Neural progenitor cell (in vitro differentiated cells): ENCODE measurements at regions not wholly inside any gene's neighbourhood (a gene's known extent, or its start where the extent isn't known, plus 50 kb on each side); places are given as distances from the start of the nearest gene placed in this dataset.
"Not testable (repeated sequence)": the region's sequence is repeated elsewhere in the genome, so short reads cannot be mapped to it uniquely, and the experiment has no call there.

Experiments used
- DNase-seq: peaks from one replicate; pipeline ENCODE4 v3.0.0-alpha.2; 2016; ENCODE audit warnings: low spot score
- H2AFZ ChIP-seq: fragments of 200-600 bp; sonication (generic); replicated peaks from 2 replicates; pipeline ENCODE4 v1.6.1; 2016; ENCODE audit warnings: antibody characterized with exemption
- H3F3A ChIP-seq: fragments of 200-600 bp; sonication (generic); 2 replicates; pipeline ENCODE4 v1.6.1; 2016; ENCODE audit warnings: antibody characterized with exemption, low read depth
- H3K27ac ChIP-seq: fragments of 200-600 bp; sonication (generic); 2 replicates; pipeline ENCODE4 v1.5.1; 2016; ENCODE audit warnings: mild to moderate bottlenecking
- H3K27me3 ChIP-seq: fragments of 200-600 bp; sonication (generic); 2 replicates; pipeline ENCODE4 v1.6.1; 2016; ENCODE audit warnings: mild to moderate bottlenecking, moderate library complexity
- H3K36me3 ChIP-seq: fragments of 200-600 bp; sonication (generic); 2 replicates; pipeline ENCODE4 v1.5.1; 2016
- H3K4me1 ChIP-seq: fragments of 200-600 bp; sonication (generic); 2 replicates; pipeline ENCODE4 v1.6.1; 2016; ENCODE audit warnings: mixed run types
- H3K4me2 ChIP-seq: fragments of 200-600 bp; sonication (generic); 2 replicates; pipeline ENCODE4 v1.6.1; 2016
- H3K4me3 ChIP-seq: fragments of 200-600 bp; sonication (generic); 2 replicates; pipeline ENCODE4 v1.5.1; 2016
- H3K79me2 ChIP-seq: fragments of 200-600 bp; sonication (generic); 2 replicates; pipeline ENCODE4 v1.6.1; 2016; ENCODE audit warnings: low read depth
- H3K9ac ChIP-seq: fragments of 200-600 bp; sonication (generic); 2 replicates; pipeline ENCODE4 v1.6.1; 2016
- H3K9me3 ChIP-seq: fragments of 200-600 bp; sonication (generic); 2 replicates; pipeline ENCODE4 v1.5.1; 2016; ENCODE audit warnings: low read depth
- H4K20me1 ChIP-seq: fragments of 200-600 bp; sonication (generic); 2 replicates; pipeline ENCODE4 v1.6.1; 2016; ENCODE audit warnings: low read depth
- H3K27ac Mint-ChIP-seq: 3 replicates; pipeline ENCODE4 v1.8.0; 2021; ENCODE audit warnings: mixed read lengths
- H3K27me3 Mint-ChIP-seq: 2 replicates; pipeline ENCODE4 v1.8.0; 2022; ENCODE audit warnings: low read depth, mild to moderate bottlenecking, inconsistent platforms, moderate library complexity, mixed read lengths; ENCODE audit not compliant: insufficient read depth
- H3K36me3 Mint-ChIP-seq: 3 replicates; pipeline ENCODE4 v1.8.0; 2021; ENCODE audit warnings: mixed read lengths
- H3K4me1 Mint-ChIP-seq: 3 replicates; pipeline ENCODE4 v1.8.0; 2021; ENCODE audit warnings: mixed read lengths
- H3K4me3 Mint-ChIP-seq: 3 replicates; pipeline ENCODE4 v1.8.0; 2021; ENCODE audit warnings: mild to moderate bottlenecking, moderate library complexity, mixed read lengths
- H3K9me3 Mint-ChIP-seq: 3 replicates; pipeline ENCODE4 v1.8.0; 2020; ENCODE audit warnings: mixed read lengths
- CTCF ChIP-seq: fragments of 200-600 bp; sonication (generic); IDR thresholded peaks from 2 replicates; pipeline ENCODE4 v1.5.1; 2017; ENCODE audit warnings: antibody characterized with exemption, mild to moderate bottlenecking
- EZH2 ChIP-seq: fragments of 200-600 bp; sonication (generic); IDR thresholded peaks from 2 replicates; pipeline ENCODE4 v1.6.1; 2017; ENCODE audit warnings: antibody characterized with exemption, mild to moderate bottlenecking, moderate library complexity
- EZH2phosphoT487 ChIP-seq: fragments of 200-600 bp; sonication (generic); IDR thresholded peaks from 2 replicates; pipeline ENCODE4 v1.6.1; 2017; ENCODE audit warnings: antibody characterized with exemption

- H3K36me3 Mint-ChIP-seq, result peaks cover 6% of the 10 kb centered on the region
- no peak overlapping the region for H3K4me3 Mint-ChIP-seq
- no peaks in the 10 kb centered on the region for H3K4me1 Mint-ChIP-seq
- H3K27me3 Mint-ChIP-seq, result peaks cover 2% of the 10 kb centered on the region
- no peak overlapping the region for H3K27ac Mint-ChIP-seq
- no peaks in the 10 kb centered on the region for H3K4me1 ChIP-seq
- H3K4me2 ChIP-seq, result no peak overlapping the region
- no peak overlapping the region for H3K9ac ChIP-seq
- no peak for DNase-seq
- H3K79me2 ChIP-seq, result no peaks in the 10 kb centered on the region
- H2AFZ ChIP-seq, result no peak overlapping the region
- no peaks in the 10 kb centered on the region for H3K36me3 ChIP-seq
- H3K4me3 ChIP-seq, result no peak overlapping the region
- H3K9me3 Mint-ChIP-seq, result peaks cover 30% of the 10 kb centered on the region
- no peaks in the 10 kb centered on the region for H3K9me3 ChIP-seq
- H3K27ac ChIP-seq, result no peak overlapping the region
- no peaks in the 10 kb centered on the region for H4K20me1 ChIP-seq
- no peak for TF ChIP-seq EZH2
- TF ChIP-seq CTCF, result no peak
- TF ChIP-seq EZH2phosphoT487, result no peak
- no peaks in the 10 kb centered on the region for H3K27me3 ChIP-seq
- H3F3A ChIP-seq, result no peaks in the 10 kb centered on the region
Observed at GRCh38 chr11:33434294-33434693, 177.1 kb downstream of the HIPK3 start.

GRCh38 chr11:33428435-33428834 is 171.3 kb downstream of the HIPK3 start:
- not testable (repeated sequence) for H3K27me3 Mint-ChIP-seq

GRCh38 chr11:33420959-33421566 is 163.9 kb downstream of the HIPK3 start:
- no peaks in the 10 kb centered on the region for H3K36me3 Mint-ChIP-seq
- Histone ChIP-seq H3K4me3 (no peak overlapping the region), H2AFZ (no peak overlapping the region), H3K36me3 (no peaks in the 10 kb centered on the region), H3K4me1 (no peaks in the 10 kb centered on the region), H3K27ac (no peak overlapping the region), H3F3A (no peaks in the 10 kb centered on the region), H3K9me3 (no peaks in the 10 kb centered on the region), H4K20me1 (no peaks in the 10 kb centered on the region), H3K79me2 (no peaks in the 10 kb centered on the region), H3K9ac (no peak overlapping the region), H3K4me2 (no peak overlapping the region), H3K27me3 (no peaks in the 10 kb centered on the region)
- TF ChIP-seq EZH2phosphoT487 (no peak), CTCF (no peak), EZH2 (no peak)
- no peaks in the 10 kb centered on the region for H3K27me3 Mint-ChIP-seq
- no peak overlapping the region for H3K4me3 Mint-ChIP-seq
- DNase-seq, result no peak
- no peak overlapping the region for H3K27ac Mint-ChIP-seq
- H3K9me3 Mint-ChIP-seq, result no peaks in the 10 kb centered on the region
- no peaks in the 10 kb centered on the region for H3K4me1 Mint-ChIP-seq

More at GRCh38 chr11:33428435-33428834, 171.3 kb downstream of the HIPK3 start:
- H3K27ac Mint-ChIP-seq, H3K27ac ChIP-seq, H3K27me3 ChIP-seq, H3K4me1 Mint-ChIP-seq, H3K9ac ChIP-seq, H3K4me3 ChIP-seq, H2AFZ ChIP-seq, H3F3A ChIP-seq, H3K36me3 ChIP-seq, H3K4me1 ChIP-seq, H4K20me1 ChIP-seq, DNase-seq, H3K4me3 Mint-ChIP-seq, H3K9me3 ChIP-seq, H3K79me2 ChIP-seq, H3K36me3 Mint-ChIP-seq, H3K4me2 ChIP-seq: not testable (repeated sequence)
- H3K9me3 Mint-ChIP-seq, result peaks cover 22% of the 10 kb centered on the region

GRCh38 chr11:33419924-33420323 is 162.7 kb downstream of the HIPK3 start:
- H3F3A ChIP-seq, result no peaks in the 10 kb centered on the region
- H3K4me3 ChIP-seq, result no peak overlapping the region
- TF ChIP-seq EZH2 (no peak), EZH2phosphoT487 (no peak), CTCF (no peak)
- no peak overlapping the region for H3K4me3 Mint-ChIP-seq
- no peaks in the 10 kb centered on the region for H3K36me3 ChIP-seq
- no peak for DNase-seq
- H3K36me3 Mint-ChIP-seq, result no peaks in the 10 kb centered on the region
- H3K4me1 ChIP-seq, result no peaks in the 10 kb centered on the region
- no peaks in the 10 kb centered on the region for H3K27me3 ChIP-seq
- no peaks in the 10 kb centered on the region for H3K9me3 Mint-ChIP-seq
- no peak overlapping the region for H2AFZ ChIP-seq
- H4K20me1 ChIP-seq, result no peaks in the 10 kb centered on the region
- no peaks in the 10 kb centered on the region for H3K9me3 ChIP-seq
- no peaks in the 10 kb centered on the region for H3K27me3 Mint-ChIP-seq
- H3K4me1 Mint-ChIP-seq, result no peaks in the 10 kb centered on the region
- H3K27ac ChIP-seq, result no peak overlapping the region
- H3K4me2 ChIP-seq, result no peak overlapping the region
- no peak overlapping the region for H3K27ac Mint-ChIP-seq
- no peak overlapping the region for H3K9ac ChIP-seq
- no peaks in the 10 kb centered on the region for H3K79me2 ChIP-seq
